GM12874 (cell line): ENCODE measurements at regions not wholly inside any gene's neighbourhood (a gene's known extent, or its start where the extent isn't known, plus 50 kb on each side); places are given as distances from the start of the nearest gene placed in this dataset.

Source experiments
- TF ChIP-seq, protein P1 (sequence below): IDR thresholded peaks from 2 replicates; pipeline ENCODE4 v1.5.1; 2011; ENCODE audit warnings: low read depth, mild to moderate bottlenecking, control low read depth, low read length, moderate library complexity; ENCODE audit not compliant: insufficient read depth

DNA sequence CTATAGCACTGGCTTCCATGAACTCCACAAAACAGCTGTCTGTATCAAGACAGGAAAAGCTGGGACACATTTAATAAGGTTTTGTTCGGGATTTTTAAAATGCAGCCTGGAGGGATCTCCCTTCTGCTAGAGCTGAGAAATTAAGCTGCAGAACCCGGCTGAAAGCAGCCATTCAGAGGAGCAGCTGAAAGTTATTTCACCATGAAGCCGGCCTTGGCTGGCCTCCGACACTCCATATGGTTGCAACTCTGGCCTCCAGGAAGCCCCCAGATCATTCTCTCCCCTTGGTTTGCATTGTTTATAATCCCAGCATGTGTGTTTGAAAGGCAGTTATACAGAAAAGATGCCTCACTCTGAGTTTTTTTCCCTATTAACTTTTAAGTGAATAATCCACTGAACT lies 239.4 kb downstream of the SPATA18 start:
- TF ChIP-seq, protein P1, sequence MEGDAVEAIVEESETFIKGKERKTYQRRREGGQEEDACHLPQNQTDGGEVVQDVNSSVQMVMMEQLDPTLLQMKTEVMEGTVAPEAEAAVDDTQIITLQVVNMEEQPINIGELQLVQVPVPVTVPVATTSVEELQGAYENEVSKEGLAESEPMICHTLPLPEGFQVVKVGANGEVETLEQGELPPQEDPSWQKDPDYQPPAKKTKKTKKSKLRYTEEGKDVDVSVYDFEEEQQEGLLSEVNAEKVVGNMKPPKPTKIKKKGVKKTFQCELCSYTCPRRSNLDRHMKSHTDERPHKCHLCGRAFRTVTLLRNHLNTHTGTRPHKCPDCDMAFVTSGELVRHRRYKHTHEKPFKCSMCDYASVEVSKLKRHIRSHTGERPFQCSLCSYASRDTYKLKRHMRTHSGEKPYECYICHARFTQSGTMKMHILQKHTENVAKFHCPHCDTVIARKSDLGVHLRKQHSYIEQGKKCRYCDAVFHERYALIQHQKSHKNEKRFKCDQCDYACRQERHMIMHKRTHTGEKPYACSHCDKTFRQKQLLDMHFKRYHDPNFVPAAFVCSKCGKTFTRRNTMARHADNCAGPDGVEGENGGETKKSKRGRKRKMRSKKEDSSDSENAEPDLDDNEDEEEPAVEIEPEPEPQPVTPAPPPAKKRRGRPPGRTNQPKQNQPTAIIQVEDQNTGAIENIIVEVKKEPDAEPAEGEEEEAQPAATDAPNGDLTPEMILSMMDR = no peak

DNA sequence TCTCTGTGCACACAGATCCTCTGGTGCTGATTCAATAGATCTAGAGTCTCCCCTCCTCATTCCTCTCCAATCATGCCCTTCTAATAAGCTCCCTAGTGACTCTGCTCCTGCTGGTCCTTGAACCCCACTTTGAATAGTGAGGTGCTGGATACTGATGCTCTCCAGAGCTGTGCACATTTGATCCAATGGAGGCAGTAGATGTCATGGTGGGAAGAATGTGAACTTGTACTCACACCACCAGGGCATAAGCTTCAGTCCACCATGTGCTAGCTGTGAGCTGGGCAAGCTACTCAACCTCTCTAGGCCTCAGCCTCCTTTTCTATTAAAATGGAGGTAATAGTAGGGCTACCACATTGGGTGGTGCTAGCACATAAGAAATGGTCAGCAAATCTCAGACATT lies 241.1 kb downstream of the SPATA18 start:
- TF ChIP-seq, protein P1 = no peak

DNA sequence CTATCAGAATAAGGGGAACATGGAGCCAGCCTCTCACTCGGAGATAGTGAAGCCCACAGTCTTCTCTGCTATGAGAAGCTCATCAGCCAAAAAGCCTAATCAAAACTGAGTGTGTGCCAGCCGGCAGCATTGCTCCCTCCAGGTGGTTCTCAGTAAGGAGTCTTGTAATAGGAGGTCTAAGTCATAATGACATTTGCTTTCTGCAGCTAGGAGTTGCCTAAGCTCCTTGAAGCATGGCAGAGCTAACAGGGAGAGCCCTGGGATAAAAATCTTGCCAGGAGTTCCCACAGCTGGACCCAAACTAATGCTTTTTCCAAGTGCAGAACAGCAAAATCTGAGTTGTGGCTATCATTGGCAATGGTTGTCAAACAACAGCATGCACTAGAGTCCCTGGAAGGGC lies 245.2 kb downstream of the SPATA18 start:
- TF ChIP-seq, protein P1 = no peak

DNA sequence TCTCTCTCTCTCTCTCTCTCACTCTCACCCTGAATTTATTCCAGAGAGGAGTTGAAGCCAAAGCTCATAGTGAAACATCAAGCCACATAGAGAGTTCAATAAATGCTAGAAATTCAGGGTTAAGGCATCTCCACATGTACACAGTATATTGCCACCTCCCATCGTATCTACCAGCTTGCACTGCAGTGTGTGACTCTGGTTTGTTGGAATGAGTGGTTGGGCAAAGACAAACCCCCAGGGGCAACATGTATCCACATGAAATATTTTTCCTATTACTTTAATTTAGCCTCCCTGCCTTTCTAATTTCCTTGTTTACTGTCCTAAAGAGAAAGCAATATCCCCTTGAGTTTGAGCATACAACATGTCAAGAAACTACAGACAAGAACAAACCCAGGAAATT lies 247.3 kb downstream of the SPATA18 start:
- TF ChIP-seq, protein P1 = no peak

DNA sequence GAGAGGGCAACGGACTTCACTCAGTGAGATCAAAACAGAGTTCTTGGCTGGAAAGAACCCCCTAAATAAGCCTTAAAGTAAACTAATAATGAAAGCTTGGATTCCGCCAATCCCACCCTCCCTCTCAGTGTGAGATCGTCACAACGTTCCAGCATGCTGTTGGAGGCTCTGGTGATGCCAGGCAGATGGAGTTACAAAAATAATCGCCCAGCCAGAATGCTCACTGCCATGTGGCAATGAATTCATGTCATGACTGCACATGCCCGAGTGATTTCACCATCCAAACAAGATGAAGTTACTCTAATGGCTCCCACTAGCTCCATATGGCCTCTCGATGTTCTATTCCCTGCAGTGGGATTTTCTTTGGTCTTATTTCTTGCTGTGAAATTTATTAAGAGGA lies 248.0 kb downstream of the SPATA18 start:
- TF ChIP-seq, protein P1 = no peak

DNA sequence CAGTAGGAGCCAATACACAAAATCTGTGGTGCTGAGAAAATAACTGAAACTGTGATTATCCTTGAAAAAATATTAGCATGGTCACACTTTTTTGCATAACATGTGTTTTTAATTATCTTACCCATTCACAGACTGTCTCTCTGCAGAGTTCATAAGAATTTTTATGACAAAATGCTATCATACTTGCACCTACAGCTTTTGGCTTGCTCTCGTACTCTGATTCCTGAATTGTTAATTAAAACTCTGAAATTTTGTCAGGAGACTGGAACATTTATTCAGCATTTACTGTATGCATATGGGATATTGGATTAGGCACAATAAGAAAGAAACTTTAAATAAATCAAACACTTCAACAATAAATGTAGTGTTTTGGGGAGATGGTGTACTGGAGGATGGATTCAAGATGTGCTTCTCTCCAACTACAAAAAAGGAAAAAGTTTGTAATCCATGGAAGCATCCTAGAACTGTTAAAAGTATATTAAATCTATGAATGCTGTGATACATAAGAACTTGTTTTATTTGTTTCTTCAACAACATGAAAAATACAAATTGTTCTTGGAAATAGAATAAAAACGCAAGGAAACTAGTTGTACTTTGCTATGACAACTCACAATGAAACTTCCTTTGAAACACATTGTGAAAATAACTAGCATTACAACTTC lies 260.5 kb downstream of the SPATA18 start:
- TF ChIP-seq, protein P1 = no peak

DNA sequence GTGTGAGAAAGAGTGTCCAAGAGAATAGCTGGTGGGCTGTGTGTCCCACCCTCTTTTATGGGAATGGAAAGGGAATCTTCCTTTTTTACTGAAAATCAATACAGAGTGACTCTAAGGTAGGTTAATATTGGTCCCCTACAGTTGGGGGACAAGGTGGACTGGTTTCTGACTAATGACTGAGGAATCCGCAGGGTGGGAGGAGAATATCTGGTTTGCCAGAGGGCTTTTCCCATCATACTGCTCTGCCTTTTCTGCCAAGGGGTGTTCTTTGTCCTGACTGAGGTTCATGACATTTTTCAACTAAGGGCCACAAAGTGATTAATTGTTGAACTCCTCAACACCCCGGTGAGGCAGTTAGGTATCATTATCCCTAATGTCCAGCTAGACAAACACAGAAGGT lies 261.6 kb downstream of the SPATA18 start:
- TF ChIP-seq, protein P1 = no peak
